Testis (tissue), 2 donors: ENCODE measurements at regions not wholly inside any gene's neighbourhood (a gene's known extent, or its start where the extent isn't known, plus 50 kb on each side); places are given as distances from the start of the nearest gene placed in this dataset.
A peak's percentile ranks its signal among the peaks of the same experiment; 100 is the strongest.

Experiments
- DNase-seq: peaks from one replicate; pipeline ENCODE4 v3.0.0-alpha.2; 2019
- H3K27ac ChIP-seq, 2 donors: fragments of 200-600 bp; sonication (generic); one replicate each; pipeline ENCODE4 v1.5.1; 2019
- H3K27me3 ChIP-seq: fragments of 200-600 bp; sonication (generic); one replicate; pipeline ENCODE4 v1.5.1; 2019
- H3K36me3 ChIP-seq: fragments of 200-600 bp; sonication (generic); one replicate; pipeline ENCODE4 v1.5.1; 2017; ENCODE audit warnings: low read depth; ENCODE audit errors: missing control alignments
- H3K4me1 ChIP-seq: fragments of 200-600 bp; sonication (generic); one replicate; pipeline ENCODE4 v1.5.1; 2019
- H3K4me3 ChIP-seq, 2 donors: fragments of 200-600 bp; sonication (generic); one replicate each; pipeline ENCODE4 v1.5.1; 2017 to 2019
- H3K9me3 ChIP-seq: fragments of 200-600 bp; sonication (generic); one replicate; pipeline ENCODE4 v1.5.1; 2017
- CTCF ChIP-seq, 3 experiments: fragments of 450-650 bp in 2 of 3; fragments of 200-600 bp in 1 of 3; sonication (generic) in 1 of 3; IDR thresholded peaks; one replicate each; pipeline ENCODE4 v1.5.1; 2016 to 2019; ENCODE audit warnings: antibody characterized with exemption in 3 of 3, mild to moderate bottlenecking in 2 of 3, moderate library complexity in 1 of 3
- POLR2A ChIP-seq: fragments of 450-650 bp; IDR thresholded peaks from one replicate; pipeline ENCODE4 v1.6.1; 2017; ENCODE audit warnings: antibody characterized with exemption, mild to moderate bottlenecking, moderate library complexity
- WGBS, 2 donors: methylation state at CpG; one replicate each; pipeline ENCODE4 v1.1.5; 2018; 5-methylcytosine and 5-hydroxymethylcytosine counted together
- intact Hi-C: fragments of 100-400 bp; cut with DNase I; formaldehyde crosslinking; loops from one replicate; pipeline ENCODE4 v1.15.1; 2023; ENCODE audit warnings: low total_unique reads

- Histone ChIP-seq H3K4me3 (no peak overlapping the region), H3K4me1 (peaks cover 13% of the 10 kb centered on the region), H3K27me3 (no peaks in the 10 kb centered on the region), H3K27ac (peak overlapping the region; percentile 6 to 80), H3K36me3 (no peaks in the 10 kb centered on the region), H3K9me3 (no peaks in the 10 kb centered on the region)
- no peak for DNase-seq
- no peak for TF ChIP-seq POLR2A
- no peak for TF ChIP-seq CTCF (IDR thresholded peaks at IDR 0.05)
- intact Hi-C loops, result no loop called here
Measured at GRCh38 chr19:27905074-27905473, 1307.9 kb downstream of the UQCRFS1 start.

- peaks cover 13% of the 10 kb centered on the region for H3K4me1 ChIP-seq
- no peaks in the 10 kb centered on the region for H3K9me3 ChIP-seq
- 62 to 72% methylated on average over 3 of the region's 3 CpGs for WGBS, 2 donors
- intact Hi-C loops, result no loop called here
- H3K27ac ChIP-seq, result no peak overlapping the region
- H3K27me3 ChIP-seq, result no peaks in the 10 kb centered on the region
- TF ChIP-seq POLR2A (no peak), CTCF (IDR thresholded peaks at IDR 0.05) (no peak)
- no peaks in the 10 kb centered on the region for H3K36me3 ChIP-seq
- DNase-seq, result peak; percentile 41
- H3K4me3 ChIP-seq, result no peak overlapping the region
Measured at GRCh38 chr19:27901078-27901477, 1311.9 kb downstream of the UQCRFS1 start.

GRCh38 chr19:27896091-27896490, 1316.9 kb downstream of the UQCRFS1 start:
- H3K36me3 ChIP-seq, result no peaks in the 10 kb centered on the region
- no peaks in the 10 kb centered on the region for H3K9me3 ChIP-seq
- DNase-seq, result no peak
- H3K27ac ChIP-seq, result no peak overlapping the region
- H3K4me1 ChIP-seq, result no peaks in the 10 kb centered on the region
- 100% methylated on average over 1 of the region's 1 CpG; no CpG with 5 or more reads in 1 of the 2 donors for WGBS, 2 donors
- intact Hi-C loops, result no loop called here
- H3K4me3 ChIP-seq, result no peak overlapping the region
- H3K27me3 ChIP-seq, result no peaks in the 10 kb centered on the region
- TF ChIP-seq POLR2A (no peak), CTCF (IDR thresholded peaks at IDR 0.05) (no peak)

- no peak overlapping the region for H3K27ac ChIP-seq
- WGBS, 2 donors, result 78 to 84% methylated on average over 11 to 12 of the region's 12 CpGs
- no peak overlapping the region for H3K4me3 ChIP-seq
- no peaks in the 10 kb centered on the region for H3K4me1 ChIP-seq
- no peaks in the 10 kb centered on the region for H3K27me3 ChIP-seq
- intact Hi-C loops, result no loop called here
- TF ChIP-seq CTCF (IDR thresholded peaks at IDR 0.05) (no peak), POLR2A (no peak)
- H3K36me3 ChIP-seq, result no peaks in the 10 kb centered on the region
- no peak for DNase-seq
- no peaks in the 10 kb centered on the region for H3K9me3 ChIP-seq
Measured at GRCh38 chr19:27894906-27895754, 1317.8 kb downstream of the UQCRFS1 start.

- TF ChIP-seq CTCF (IDR thresholded peaks at IDR 0.05) (no peak), POLR2A (no peak)
- 83% methylated on average over 2 of the region's 2 CpGs for WGBS, 2 donors
- DNase-seq, result no peak
- intact Hi-C loops, result no loop called here
- H3K36me3 ChIP-seq, result no peaks in the 10 kb centered on the region
- H3K27ac ChIP-seq, result no peak overlapping the region
- no peaks in the 10 kb centered on the region for H3K27me3 ChIP-seq
- H3K4me1 ChIP-seq, result no peaks in the 10 kb centered on the region
- H3K9me3 ChIP-seq, result no peaks in the 10 kb centered on the region
- no peak overlapping the region for H3K4me3 ChIP-seq
Measured at GRCh38 chr19:27892500-27892899, 1320.5 kb downstream of the UQCRFS1 start.
